ENCODE measurements at regions not wholly inside any gene's neighbourhood (a gene's known extent, or its start where the extent isn't known, plus 50 kb on each side); places are given as distances from the start of the nearest gene placed in this dataset.
"Not testable (repeated sequence)": the region's sequence is repeated elsewhere in the genome, so short reads cannot be mapped to it uniquely, and the experiment has no call there.

DNA sequence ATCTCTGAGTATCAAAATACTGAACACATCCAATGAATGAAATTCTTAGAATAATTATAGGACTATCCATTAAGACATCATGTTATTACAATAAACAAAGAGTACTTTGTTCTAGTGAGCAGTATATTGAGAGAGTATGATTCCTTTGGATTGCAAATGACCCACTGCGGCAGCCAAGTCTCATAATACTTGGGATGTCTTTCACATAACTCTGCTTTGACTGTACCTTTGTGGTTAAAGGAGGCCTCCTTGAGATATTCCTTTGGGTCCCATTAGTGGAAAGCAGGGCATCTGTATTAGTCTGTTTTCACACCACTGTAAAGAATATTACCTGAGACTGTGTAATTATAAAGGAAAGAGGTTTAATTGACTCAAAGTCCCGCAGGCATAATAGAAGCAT lies 593.8 kb downstream of the TRHDE start:
- no peak for DNase-seq (ENCODE audit: low spot score)

DNA sequence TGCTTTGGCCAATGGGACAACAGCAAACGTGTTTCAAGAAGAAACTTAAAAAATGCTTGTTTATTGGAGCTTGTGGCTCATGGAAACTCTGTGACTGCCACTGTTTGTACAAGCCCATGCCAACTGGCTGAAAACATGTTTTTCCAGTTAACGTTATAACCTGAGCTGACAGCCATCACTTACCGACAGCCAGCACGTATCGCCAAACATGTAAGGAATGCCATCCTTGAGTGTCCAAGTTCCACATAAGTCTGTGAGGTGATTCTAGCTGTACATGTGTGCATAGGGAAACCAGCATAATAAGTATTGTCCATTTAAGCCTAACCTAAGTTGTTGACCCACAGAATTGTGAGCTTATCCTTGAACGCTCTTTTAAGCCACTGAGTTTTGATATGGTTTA lies 596.9 kb downstream of the TRHDE start:
- DNase-seq (ENCODE audit: low spot score), result no peak

- no peak for DNase-seq (ENCODE audit: low spot score)
These were observed 600.2 kb downstream of the TRHDE start for GRCh38 chr12:72872238-72872887.

GRCh38 chr12:72872996-72873395 lies 600.8 kb downstream of the TRHDE start:
- DNase-seq (ENCODE audit: low spot score), result no peak

- no peak for DNase-seq (ENCODE audit: low spot score)
These were observed 603.9 kb downstream of the TRHDE start for GRCh38 chr12:72876092-72876491.

DNA sequence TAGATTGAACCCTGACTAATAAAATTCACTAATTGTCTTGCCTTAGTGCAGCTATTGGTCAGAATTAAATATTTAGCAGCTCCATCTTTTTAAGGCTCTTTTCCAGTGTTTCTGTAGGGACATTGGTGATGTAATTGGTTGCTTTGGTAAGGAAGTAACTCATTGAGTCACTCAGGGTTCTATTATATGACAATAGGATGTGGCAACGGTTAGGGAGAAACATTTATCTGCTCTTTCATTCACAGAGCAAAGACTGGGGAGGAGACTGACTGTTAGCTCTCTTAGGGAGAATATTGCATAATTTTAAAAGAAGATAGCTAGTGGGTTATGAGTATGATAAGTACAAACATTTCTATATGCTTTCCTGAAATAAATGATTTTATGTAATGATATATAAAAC lies 616.5 kb downstream of the TRHDE start:
- DNase-seq (ENCODE audit: low spot score), result no peak

- no peak for DNase-seq (ENCODE audit: low spot score)
These were observed 617.6 kb downstream of the TRHDE start for GRCh38 chr12:72889791-72890190.

- DNase-seq (ENCODE audit: low spot score), result no peak
These were observed 629.5 kb downstream of the TRHDE start for GRCh38 chr12:72901685-72902084.

- DNase-seq (ENCODE audit: low spot score), result no peak
These were observed 653.5 kb downstream of the TRHDE start for GRCh38 chr12:72925716-72926115.

DNA sequence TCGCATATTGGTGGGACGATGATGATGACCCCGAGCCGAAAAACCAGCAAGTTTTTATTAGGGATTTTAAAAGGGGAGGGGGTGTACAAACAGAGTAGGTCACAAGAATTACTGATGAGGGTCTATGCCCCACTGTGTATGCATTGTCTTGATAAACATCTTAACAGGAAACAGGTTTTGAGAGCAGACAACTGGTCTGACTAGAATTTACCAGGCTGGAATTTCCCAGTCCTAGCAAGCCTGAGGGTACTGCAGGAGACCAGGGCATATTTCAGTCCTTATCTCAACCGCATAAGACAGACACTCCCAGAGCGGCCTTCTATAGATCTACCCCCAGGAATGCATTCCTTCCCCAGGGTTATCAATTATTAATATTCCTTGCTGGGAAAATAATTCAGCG lies 659.7 kb downstream of the TRHDE start:
- DNase-seq (ENCODE audit: low spot score), result not testable (repeated sequence)

DNA sequence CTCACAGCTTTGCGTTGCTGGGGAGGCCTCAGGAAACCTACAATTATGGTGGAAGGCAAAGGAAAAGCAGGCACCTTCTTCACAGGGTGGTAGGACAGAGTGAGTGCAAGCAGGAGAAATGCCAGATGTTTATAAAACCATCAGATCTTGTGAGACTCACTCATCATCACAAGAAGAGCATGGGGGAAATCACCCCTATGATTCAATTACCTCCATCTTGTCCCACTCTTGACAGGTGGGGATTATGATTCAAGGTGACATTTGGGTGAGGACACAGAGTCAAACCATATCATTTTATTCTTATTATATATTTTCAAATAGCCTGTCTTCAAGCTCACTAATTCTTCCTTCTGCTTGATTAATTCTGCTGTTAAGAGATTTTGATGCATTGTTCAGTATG lies 665.3 kb downstream of the TRHDE start:
- no peak for DNase-seq (ENCODE audit: low spot score)

DNA sequence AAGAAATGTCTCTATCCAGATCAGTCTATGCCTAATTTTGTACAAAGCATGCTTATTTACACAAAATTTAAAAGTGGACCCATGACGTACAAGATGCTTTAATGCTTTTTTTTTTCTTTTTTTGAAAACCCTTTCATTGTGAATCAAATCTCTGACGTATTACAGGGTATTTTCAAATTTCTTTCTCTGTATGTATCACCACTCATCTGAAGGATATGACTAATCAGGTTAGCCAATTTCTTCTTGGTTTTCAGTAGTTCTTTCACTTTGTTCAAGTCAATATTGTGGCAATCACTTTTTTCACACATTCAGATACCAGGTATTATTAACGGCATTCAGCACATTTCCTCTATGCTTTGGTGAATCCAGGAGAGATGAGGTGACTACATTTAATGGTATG lies 685.3 kb downstream of the TRHDE start:
- no peak for DNase-seq (ENCODE audit: low spot score)

- DNase-seq (ENCODE audit: low spot score), result no peak
These were observed 694.5 kb downstream of the TRHDE start for GRCh38 chr12:72966684-72967083.

DNA sequence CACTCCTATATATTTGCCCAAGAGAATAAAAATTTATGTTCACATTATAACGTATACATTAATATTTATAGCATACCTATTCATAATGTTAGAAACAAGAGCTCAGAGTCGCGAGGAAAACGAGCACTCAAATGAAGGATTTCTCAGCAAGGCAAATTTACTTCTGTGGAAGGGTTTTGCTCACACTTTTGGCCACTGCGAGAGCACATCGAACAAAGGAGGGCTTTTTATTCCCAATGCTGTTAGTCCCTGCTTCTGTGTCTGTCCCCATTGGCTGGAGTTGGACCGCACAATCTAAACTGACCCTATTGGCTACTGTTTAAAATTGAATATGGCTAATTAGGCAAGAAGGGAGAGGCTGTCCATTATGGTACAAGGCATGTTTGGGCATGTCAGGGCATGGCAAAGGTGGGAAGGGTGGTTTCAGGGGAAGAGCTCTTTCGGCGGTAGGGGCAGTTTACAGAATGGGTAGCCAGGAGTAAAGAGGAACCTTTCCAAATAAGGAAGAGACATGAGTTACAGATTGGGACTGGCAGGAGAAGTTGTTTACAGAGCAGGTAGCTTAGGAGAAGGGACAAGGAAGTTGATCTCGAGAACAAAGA lies 702.9 kb downstream of the TRHDE start:
- DNase-seq (ENCODE audit: low spot score), result no peak

DNA sequence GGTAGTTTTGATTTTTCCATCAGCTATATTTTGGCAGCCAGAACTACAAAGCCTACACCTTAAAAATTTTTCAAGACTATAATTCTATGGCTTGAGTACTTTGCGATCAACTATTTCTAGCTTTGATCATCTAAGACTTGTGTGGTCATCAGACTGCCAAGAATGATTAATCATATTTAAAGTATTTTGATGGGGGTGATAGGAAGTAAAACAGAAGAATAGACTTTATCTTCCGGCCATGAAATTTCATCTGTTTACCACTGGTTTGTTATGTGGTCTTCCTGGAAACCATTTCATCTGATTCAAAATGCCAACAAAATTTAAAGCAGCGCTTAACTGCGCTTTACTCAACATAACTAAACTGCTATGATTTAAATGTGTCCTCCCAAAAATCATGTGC lies 706.8 kb downstream of the TRHDE start:
- DNase-seq (ENCODE audit: low spot score), result no peak

DNA sequence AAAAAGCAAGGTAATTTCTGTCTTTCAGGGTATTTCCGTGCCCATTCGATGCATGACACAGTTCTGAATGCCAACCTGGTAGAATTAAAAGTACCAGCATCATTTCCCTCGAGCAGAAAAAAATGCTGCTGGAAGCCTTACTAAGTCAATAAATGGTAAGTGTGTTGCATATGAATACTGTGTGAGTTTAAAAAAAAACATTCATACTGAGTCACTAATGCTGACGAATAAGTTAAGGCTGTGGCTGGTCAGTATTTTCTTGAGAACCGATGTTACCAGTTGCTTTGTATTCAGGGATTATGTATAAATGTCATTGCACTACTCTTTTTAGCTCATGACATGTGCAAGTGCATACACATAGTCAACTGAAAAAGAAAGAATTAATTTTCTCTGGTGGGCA lies 710.2 kb downstream of the TRHDE start:
- no peak for DNase-seq (ENCODE audit: low spot score)

GRCh38 chr12:72986963-72987362 lies 714.8 kb downstream of the TRHDE start:
- DNase-seq (ENCODE audit: low spot score), result no peak

- DNase-seq (ENCODE audit: low spot score), result no peak
These were observed 717.3 kb downstream of the TRHDE start for GRCh38 chr12:72989458-72989947.

- DNase-seq (ENCODE audit: low spot score), result not testable (repeated sequence)
These were observed 722.9 kb downstream of the TRHDE start for GRCh38 chr12:72995029-72995428.

- no peak for DNase-seq (ENCODE audit: low spot score)
These were observed 723.4 kb downstream of the TRHDE start for GRCh38 chr12:72995616-72996015.

DNA sequence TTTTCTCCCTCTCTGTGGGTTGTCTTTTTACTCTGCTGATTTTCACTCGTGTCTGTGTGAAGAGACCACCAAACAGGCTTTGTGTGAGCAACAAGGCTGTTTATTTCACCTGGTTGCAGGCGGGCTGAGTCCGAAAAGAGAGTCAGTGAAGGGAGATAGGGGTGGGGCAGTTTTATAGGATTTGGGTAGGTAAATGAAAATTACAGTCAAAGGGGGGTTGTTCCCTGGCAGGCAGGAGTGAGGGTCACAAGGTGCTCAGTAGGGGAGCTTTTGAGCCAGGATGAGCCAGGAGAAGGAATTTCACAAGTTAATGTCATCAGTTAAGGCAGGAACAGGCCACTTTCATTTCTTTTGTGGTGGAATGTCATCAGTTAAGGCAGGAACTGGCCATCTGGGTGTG lies 729.6 kb downstream of the TRHDE start:
- DNase-seq (ENCODE audit: low spot score), result not testable (repeated sequence)

DNA sequence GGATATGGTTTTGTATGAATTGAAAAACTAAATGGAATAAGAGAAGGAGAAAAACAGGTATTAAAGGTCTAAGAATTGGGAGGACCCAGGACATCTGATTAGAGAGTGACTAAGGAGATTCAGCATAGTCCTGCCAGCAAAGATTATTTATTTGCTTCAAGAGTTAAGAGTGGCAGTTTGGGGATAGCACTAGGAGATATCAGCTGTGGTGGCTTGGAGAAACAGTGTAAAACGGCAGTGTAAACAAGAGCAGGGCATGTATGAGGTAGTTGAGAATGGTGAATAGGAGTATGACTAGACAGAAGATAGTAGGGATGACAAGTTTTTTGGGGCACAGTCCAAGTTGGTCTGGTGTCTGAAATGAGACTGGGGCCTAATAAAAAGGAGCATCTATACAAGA lies 730.3 kb downstream of the TRHDE start:
- not testable (repeated sequence) for DNase-seq (ENCODE audit: low spot score)

DNA sequence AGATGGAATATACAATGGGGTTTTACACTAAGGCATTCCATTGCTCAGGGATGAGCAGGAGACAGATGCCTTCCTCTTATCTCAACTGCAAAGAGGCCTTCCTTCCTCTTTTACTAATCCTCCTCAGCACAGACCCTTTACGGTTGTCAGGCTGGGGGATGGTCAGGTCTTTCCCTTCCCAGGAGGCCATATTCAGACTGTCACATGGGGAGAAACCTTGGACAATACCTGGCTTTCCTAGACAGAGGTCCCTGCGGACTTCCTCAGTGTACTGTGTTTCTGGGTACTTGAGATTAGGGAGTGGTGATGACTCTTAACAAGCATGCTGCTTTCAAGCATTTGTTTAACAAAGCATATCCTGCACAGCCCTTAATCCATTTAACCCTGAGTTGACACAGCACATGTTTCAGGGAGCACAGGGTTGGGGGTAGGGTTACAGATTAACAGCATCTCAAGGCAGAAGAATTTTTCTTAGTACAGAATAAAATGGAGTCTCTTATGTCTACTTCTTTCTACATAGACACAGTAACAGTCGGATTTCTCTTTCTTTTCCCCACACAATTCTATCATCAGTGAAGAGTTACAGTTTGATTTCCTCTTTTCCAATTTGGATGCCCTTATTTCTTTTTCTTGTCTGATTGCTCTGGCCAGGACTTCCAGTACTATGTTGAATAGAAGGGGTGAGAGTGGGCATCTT lies 737.1 kb downstream of the TRHDE start:
- DNase-seq (ENCODE audit: low spot score), result not testable (repeated sequence)
